Upper lobe of left lung (tissue), 4 donors: ENCODE measurements at regions not wholly inside any gene's neighbourhood (a gene's known extent, or its start where the extent isn't known, plus 50 kb on each side); places are given as distances from the start of the nearest gene placed in this dataset.

Experiments
- CTCF ChIP-seq, 6 experiments: fragments of 450-650 bp in 4 of 6; fragments of 200-600 bp in 2 of 6; sonication (generic) in 2 of 6; IDR thresholded peaks; one replicate each; pipeline ENCODE4 v1.5.1; 2016 to 2019; ENCODE audit warnings: antibody characterized with exemption in 6 of 6
- EP300 ChIP-seq, 4 donors: sonication (generic); formaldehyde crosslinking; IDR thresholded peaks; one replicate each; pipeline ENCODE4 v1.5.1; 2017; ENCODE audit warnings: antibody characterized with exemption in 4 of 4, control low read depth in 2 of 4
- POLR2A ChIP-seq, 4 donors: fragments of 450-650 bp; IDR thresholded peaks; one replicate each; pipeline ENCODE4 v1.5.1; 2016 to 2017; ENCODE audit warnings: antibody characterized with exemption in 4 of 4, mild to moderate bottlenecking in 2 of 4
- POLR2AphosphoS5 ChIP-seq, 2 donors: sonication (generic); formaldehyde crosslinking; IDR thresholded peaks; one replicate each; pipeline ENCODE4 v1.5.1; 2017; ENCODE audit warnings: antibody characterized with exemption in 2 of 2

DNA sequence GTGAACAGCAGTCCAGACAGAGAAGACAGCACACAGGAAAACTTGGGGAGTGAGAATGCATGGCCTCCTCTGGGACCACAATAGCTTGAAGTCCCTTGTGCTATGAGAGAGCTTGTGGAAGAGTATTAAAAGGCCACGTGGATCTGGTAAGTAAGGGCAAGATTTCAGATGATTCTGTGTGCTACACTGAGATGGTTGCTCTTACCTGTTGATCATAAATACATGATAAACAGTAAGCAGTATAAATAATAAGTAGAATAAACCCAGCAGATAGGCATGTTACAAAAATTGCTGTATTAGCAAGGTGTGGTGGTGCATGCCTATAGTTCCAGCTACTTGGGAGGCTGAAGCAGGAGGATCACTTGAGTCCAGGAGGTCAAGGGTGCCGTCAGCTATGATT lies 150.4 kb upstream of the ZC3H11B start:
- TF ChIP-seq CTCF (IDR thresholded peaks at IDR 0.05) (no peak), POLR2AphosphoS5 (IDR thresholded peaks at IDR 0.05) (no peak), POLR2A (IDR thresholded peaks at IDR 0.05) (no peak), EP300 (IDR thresholded peaks at IDR 0.05) (no peak)
